ENCODE measurements at regions not wholly inside any gene's neighbourhood (a gene's known extent, or its start where the extent isn't known, plus 50 kb on each side); places are given as distances from the start of the nearest gene placed in this dataset.

DNA sequence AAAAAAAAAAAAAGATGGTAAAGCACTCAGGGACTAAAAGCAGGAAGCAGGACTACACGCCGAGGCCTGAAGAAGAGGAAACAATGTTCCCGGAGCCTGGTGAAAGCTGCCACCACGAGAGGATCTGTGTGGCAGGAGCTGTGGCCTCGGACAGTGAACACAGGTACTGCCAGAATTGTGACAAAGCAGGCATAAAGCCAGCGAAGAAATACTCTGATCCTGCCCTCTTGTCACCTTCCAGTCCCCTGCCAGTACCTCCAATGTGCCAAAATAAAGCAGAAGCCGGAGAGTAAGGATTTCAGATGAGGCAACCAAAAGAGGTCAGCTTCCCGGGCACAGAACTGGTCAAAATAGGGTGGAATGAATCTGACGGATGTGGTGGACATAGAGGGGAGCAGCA, 211.5 kb upstream of the TARS1 start:
- TF ChIP-seq, protein P1, sequence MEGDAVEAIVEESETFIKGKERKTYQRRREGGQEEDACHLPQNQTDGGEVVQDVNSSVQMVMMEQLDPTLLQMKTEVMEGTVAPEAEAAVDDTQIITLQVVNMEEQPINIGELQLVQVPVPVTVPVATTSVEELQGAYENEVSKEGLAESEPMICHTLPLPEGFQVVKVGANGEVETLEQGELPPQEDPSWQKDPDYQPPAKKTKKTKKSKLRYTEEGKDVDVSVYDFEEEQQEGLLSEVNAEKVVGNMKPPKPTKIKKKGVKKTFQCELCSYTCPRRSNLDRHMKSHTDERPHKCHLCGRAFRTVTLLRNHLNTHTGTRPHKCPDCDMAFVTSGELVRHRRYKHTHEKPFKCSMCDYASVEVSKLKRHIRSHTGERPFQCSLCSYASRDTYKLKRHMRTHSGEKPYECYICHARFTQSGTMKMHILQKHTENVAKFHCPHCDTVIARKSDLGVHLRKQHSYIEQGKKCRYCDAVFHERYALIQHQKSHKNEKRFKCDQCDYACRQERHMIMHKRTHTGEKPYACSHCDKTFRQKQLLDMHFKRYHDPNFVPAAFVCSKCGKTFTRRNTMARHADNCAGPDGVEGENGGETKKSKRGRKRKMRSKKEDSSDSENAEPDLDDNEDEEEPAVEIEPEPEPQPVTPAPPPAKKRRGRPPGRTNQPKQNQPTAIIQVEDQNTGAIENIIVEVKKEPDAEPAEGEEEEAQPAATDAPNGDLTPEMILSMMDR (IDR thresholded peaks at IDR 0.05): no peak
- no peak for TF ChIP-seq POLR2A (IDR thresholded peaks at IDR 0.05)
